Endothelial cell of umbilical vein (primary cell): ENCODE measurements at regions not wholly inside any gene's neighbourhood (a gene's known extent, or its start where the extent isn't known, plus 50 kb on each side); places are given as distances from the start of the nearest gene placed in this dataset.

ENCODE experiments used
- BruUV-seq: library from RNA; stranded (reverse); fragments of 400-500 nt; replicated peaks from 2 replicates; lab custom pipeline; 2021; lab: Mats Ljungman, UMichigan
- CTCF ChIA-PET: fragments of 300-600, 350-600 bp; sonication (Branson Sonifier 250); formaldehyde crosslinking; loops from one replicate; lab custom pipeline; 2021; ENCODE audit warnings: antibody characterized with exemption, inconsistent platforms; lab: Charles Lee
- POLR2A ChIA-PET: fragments of 300-600, 350-600 bp; sonication (Branson Sonifier 250); formaldehyde crosslinking; loops from one replicate; lab custom pipeline; 2021; ENCODE audit warnings: antibody characterized with exemption, inconsistent platforms; lab: Charles Lee
- DNase-seq: peaks from one replicate; pipeline ENCODE4 v3.0.0-alpha.2; 2011; ENCODE audit warnings: low read depth, low spot score
- FAIRE-seq: peaks from 2 replicates; lab custom pipeline; 2011; peaks lifted over from hg19 to GRCh38; lab: Jason Lieb, UNC
- H2AFZ ChIP-seq: 2 replicates; pipeline ENCODE4 v1.6.0; 2012; ENCODE audit warnings: low read depth, low read length, control low read depth, inconsistent platforms
- H3K27ac ChIP-seq: 2 replicates; pipeline ENCODE4 v1.5.1; 2011; ENCODE audit warnings: low read depth, mild to moderate bottlenecking, control low read depth, low read length, moderate library complexity; ENCODE audit not compliant: insufficient read depth
- H3K27me3 ChIP-seq, 2 experiments: 2 replicates each; pipeline versions ENCODE4 v1.6.0 to v1.6.1; 2011; ENCODE audit warnings: low read length in 2 of 2, mixed read lengths in 1 of 2; ENCODE audit not compliant: control insufficient read depth in 2 of 2, insufficient read depth in 2 of 2
- H3K36me3 ChIP-seq, 2 experiments: 2 replicates in 1 of 2; 3 replicates in 1 of 2; pipeline ENCODE4 v1.5.1; 2011; ENCODE audit warnings: low read length in 2 of 2, mild to moderate bottlenecking in 1 of 2, moderate library complexity in 1 of 2; ENCODE audit not compliant: control insufficient read depth in 2 of 2, insufficient read depth in 2 of 2; ENCODE audit errors: extremely low read depth in 1 of 2
- H3K4me1 ChIP-seq: 3 replicates; pipeline ENCODE4 v1.5.1; 2011; ENCODE audit warnings: mild to moderate bottlenecking, low read length; ENCODE audit not compliant: control insufficient read depth, insufficient read depth; ENCODE audit errors: extremely low read depth
- H3K4me2 ChIP-seq: 2 replicates; pipeline ENCODE4 v1.6.1; 2011; ENCODE audit warnings: low read length, control low read depth, mixed read lengths; ENCODE audit not compliant: insufficient read depth
- H3K4me3 ChIP-seq, 3 experiments: fragments of 200-600 bp in 1 of 3; sonication (generic), shearing (Covaris generic) in 1 of 3; replicated peaks in 1 of 3; 2 replicates each; pipeline ENCODE4 v1.5.1; 2011 to 2016; ENCODE audit warnings: control low read depth in 3 of 3, low read length in 3 of 3, mild to moderate bottlenecking in 2 of 3, inconsistent platforms in 1 of 3, low read depth in 1 of 3, moderate library complexity in 1 of 3; ENCODE audit not compliant: insufficient read depth in 1 of 3
- H3K79me2 ChIP-seq: 2 replicates; pipeline ENCODE4 v1.6.0; 2012; ENCODE audit warnings: low read length, inconsistent platforms; ENCODE audit not compliant: control insufficient read depth, insufficient read depth
- H3K9ac ChIP-seq: replicated peaks from 2 replicates; pipeline ENCODE3; 2011; ENCODE audit warnings: low read length, control low read depth; ENCODE audit not compliant: insufficient read depth; ENCODE audit errors: extremely low read depth
- H3K9me1 ChIP-seq: replicated peaks from 3 replicates; pipeline ENCODE4 v1.6.0; 2011; ENCODE audit warnings: mild to moderate bottlenecking, low read length; ENCODE audit not compliant: control insufficient read depth, insufficient read depth; ENCODE audit errors: extremely low read depth
- H3K9me3 ChIP-seq: replicated peaks from 2 replicates; pipeline ENCODE4 v1.5.1; 2012; ENCODE audit warnings: low read length, inconsistent platforms; ENCODE audit not compliant: control insufficient read depth, insufficient read depth
- H4K20me1 ChIP-seq: replicated peaks from 2 replicates; pipeline ENCODE3; 2011; ENCODE audit warnings: mild to moderate bottlenecking, low read length; ENCODE audit not compliant: control insufficient read depth, insufficient read depth; ENCODE audit errors: extremely low read depth
- CTCF ChIP-seq, 2 donors: IDR thresholded peaks; 1 replicate in 1 of 2; 2 replicates in 1 of 2; pipeline ENCODE4 v1.5.1; 2011; ENCODE audit warnings: low read length in 2 of 2, mild to moderate bottlenecking in 2 of 2, moderate library complexity in 2 of 2, control low read depth in 1 of 2, inconsistent platforms in 1 of 2, low read depth in 1 of 2; ENCODE audit not compliant: insufficient read depth in 1 of 2; ENCODE audit errors: extremely low read depth in 1 of 2
- EZH2 ChIP-seq: IDR thresholded peaks from 2 replicates; pipeline ENCODE4 v1.6.1; 2012; ENCODE audit warnings: borderline replicate concordance, low read depth, mild to moderate bottlenecking, moderate library complexity, low read length, inconsistent platforms; ENCODE audit not compliant: severe bottlenecking
- FOS ChIP-seq: IDR thresholded peaks from 2 replicates; pipeline ENCODE4 v1.6.1; 2011; ENCODE audit warnings: mild to moderate bottlenecking, low read length, moderate library complexity, borderline replicate concordance; ENCODE audit not compliant: insufficient read depth
- GATA2 ChIP-seq: IDR thresholded peaks from 2 replicates; pipeline ENCODE4 v1.7.0; 2011; ENCODE audit warnings: low read depth, mild to moderate bottlenecking, moderate library complexity, mixed read lengths, low read length; ENCODE audit not compliant: insufficient read length, insufficient read depth
- JUN ChIP-seq: IDR thresholded peaks from 2 replicates; pipeline ENCODE4 v1.6.1; 2011; ENCODE audit warnings: borderline replicate concordance, low read depth; ENCODE audit not compliant: insufficient read length, insufficient read depth
- MAX ChIP-seq: IDR thresholded peaks from 2 replicates; pipeline ENCODE4 v1.6.1; 2011; ENCODE audit not compliant: insufficient read depth, insufficient read length
- MYC ChIP-seq: IDR thresholded peaks from one replicate; pipeline ENCODE4 v1.6.1; 2011; ENCODE audit warnings: mild to moderate bottlenecking, low read depth, low read length
- POLR2A ChIP-seq: IDR thresholded peaks from 2 replicates; pipeline ENCODE4 v1.6.1; 2012; ENCODE audit warnings: low read depth, mild to moderate bottlenecking, control low read depth, low read length
- POLR2AphosphoS5 ChIP-seq: IDR thresholded peaks from 2 replicates; pipeline ENCODE4 v1.6.1; 2012; ENCODE audit warnings: low read depth, mild to moderate bottlenecking, control low read depth, low read length, moderate library complexity; ENCODE audit not compliant: insufficient read depth
- dilution Hi-C: fragments of 300-500 bp; cut with MboI; formaldehyde crosslinking; loops from one replicate; pipeline ENCODE4 v1.15.0; 2019; ENCODE audit warnings: low sequenced_read_pairs; ENCODE audit not compliant: extremely low pct_ligation_motif_present
- intact Hi-C: fragments of 100-400 bp; cut with micrococcal nuclease; formaldehyde crosslinking; loops from one replicate; pipeline ENCODE4 v1.10.0; 2022

GRCh38 chr3:145384307-145384706 lies 776.7 kb downstream of the PLOD2 start:
- H4K20me1 ChIP-seq = no peaks in the 10 kb centered on the region
- CTCF ChIA-PET = no interaction called here
- H3K9ac ChIP-seq = no peak overlapping the region
- intact Hi-C loops (no loop called here), dilution Hi-C loops (no loop called here)
- no peak for TF ChIP-seq EZH2
- TF ChIP-seq CTCF (IDR thresholded peaks at IDR 0.05; ENCODE audit: extremely low read depth in 1 of 2, insufficient read depth in 1 of 2, low read depth in 1 of 2, low read length in 2 of 2) = no peak
- no peak for TF ChIP-seq POLR2AphosphoS5
- TF ChIP-seq MAX = no peak
- TF ChIP-seq JUN = no peak
- no peak for TF ChIP-seq POLR2A
- no peak for TF ChIP-seq MYC
- no peak for TF ChIP-seq GATA2
- no peak for TF ChIP-seq FOS
- DNase-seq (no peak), FAIRE-seq (no peak)
- H3K4me1 ChIP-seq = no peaks in the 10 kb centered on the region
- POLR2A ChIA-PET = no interaction called here
- no peaks in the 10 kb centered on the region for H3K9me3 ChIP-seq
- no peak overlapping the region for H3K4me3 ChIP-seq
- no peak overlapping the region for H3K27ac ChIP-seq
- no TSS peak for BruUV-seq
- no peak overlapping the region for H3K4me2 ChIP-seq
- no peak overlapping the region for H2AFZ ChIP-seq
- H3K9me1 ChIP-seq = no peaks in the 10 kb centered on the region
- H3K36me3 ChIP-seq = no peaks in the 10 kb centered on the region
- H3K27me3 ChIP-seq = no peaks in the 10 kb centered on the region
- H3K79me2 ChIP-seq = no peaks in the 10 kb centered on the region
